H9 (cell line): ENCODE measurements at regions not wholly inside any gene's neighbourhood (a gene's known extent, or its start where the extent isn't known, plus 50 kb on each side); places are given as distances from the start of the nearest gene placed in this dataset.

Experiments used
- DNase-seq: peaks from one replicate; pipeline ENCODE4 v3.0.0-alpha.2; 2017
- H2AFZ ChIP-seq: one replicate; pipeline ENCODE4 v1.6.1; 2013; ENCODE audit warnings: mild to moderate bottlenecking, low read length, control low read depth, moderate library complexity
- H2AK5ac ChIP-seq: 2 replicates; pipeline ENCODE4 v1.6.1; 2013; ENCODE audit warnings: low read length, control low read depth, mixed read lengths; ENCODE audit not compliant: insufficient read length
- H2BK120ac ChIP-seq: one replicate; pipeline ENCODE4 v1.6.1; 2013; ENCODE audit warnings: low read depth, mild to moderate bottlenecking, low read length, control low read depth, inconsistent platforms; ENCODE audit not compliant: poor library complexity, severe bottlenecking
- H2BK12ac ChIP-seq: 2 replicates; pipeline ENCODE4 v1.6.1; 2013; ENCODE audit warnings: low read length, control low read depth, mixed read lengths, low read depth; ENCODE audit not compliant: insufficient read length
- H2BK15ac ChIP-seq: 2 replicates; pipeline ENCODE4 v1.6.1; 2013; ENCODE audit warnings: low read depth, low read length, control low read depth
- H2BK20ac ChIP-seq: one replicate; pipeline ENCODE4 v1.6.1; 2013; ENCODE audit warnings: low read depth, mild to moderate bottlenecking, low read length, control low read depth, inconsistent platforms; ENCODE audit not compliant: poor library complexity, severe bottlenecking
- H2BK5ac ChIP-seq: 2 replicates; pipeline ENCODE4 v1.6.1; 2013; ENCODE audit warnings: low read length, control low read depth, mixed read lengths; ENCODE audit not compliant: insufficient read length
- H3K14ac ChIP-seq: 2 replicates; pipeline ENCODE4 v1.6.1; 2013; ENCODE audit warnings: low read length, control low read depth; ENCODE audit not compliant: insufficient read depth
- H3K18ac ChIP-seq: 2 replicates; pipeline ENCODE4 v1.6.1; 2013; ENCODE audit warnings: low read depth, mild to moderate bottlenecking, mixed read lengths, low read length, control low read depth; ENCODE audit not compliant: insufficient read length
- H3K23ac ChIP-seq: 2 replicates; pipeline ENCODE4 v1.6.1; 2013; ENCODE audit warnings: low read length, control low read depth, mixed read lengths, low read depth; ENCODE audit not compliant: insufficient read length
- H3K23me2 ChIP-seq: 2 replicates; pipeline ENCODE4 v1.6.1; 2013; ENCODE audit warnings: low read depth, mild to moderate bottlenecking, mixed read lengths, low read length, control low read depth; ENCODE audit not compliant: insufficient read length, poor library complexity, severe bottlenecking
- H3K27ac ChIP-seq: 2 replicates; pipeline ENCODE4 v1.5.1; 2013; ENCODE audit warnings: low read length, control low read depth, mixed read lengths, low read depth; ENCODE audit not compliant: insufficient read length
- H3K27me3 ChIP-seq: 2 replicates; pipeline ENCODE4 v1.6.1; 2013; ENCODE audit warnings: low read length, control low read depth, inconsistent platforms; ENCODE audit not compliant: insufficient read depth
- H3K4ac ChIP-seq: 2 replicates; pipeline ENCODE4 v1.6.1; 2013; ENCODE audit warnings: low read depth, mild to moderate bottlenecking, control low read depth, inconsistent platforms, low read length, moderate library complexity
- H3K4me1 ChIP-seq: 2 replicates; pipeline ENCODE4 v1.6.1; 2013; ENCODE audit warnings: low read length, control low read depth, inconsistent platforms; ENCODE audit not compliant: insufficient read depth
- H3K4me2 ChIP-seq: 2 replicates; pipeline ENCODE4 v1.6.1; 2013; ENCODE audit warnings: low read length, control low read depth, mixed read lengths; ENCODE audit not compliant: insufficient read length, insufficient read depth
- H3K56ac ChIP-seq: 2 replicates; pipeline ENCODE4 v1.6.1; 2013; ENCODE audit warnings: low read depth, mild to moderate bottlenecking, mixed read lengths, low read length, control low read depth; ENCODE audit not compliant: insufficient read length
- H3K79me1 ChIP-seq: 2 replicates; pipeline ENCODE4 v1.6.1; 2013; ENCODE audit warnings: low read depth, mild to moderate bottlenecking, moderate library complexity, low read length, control low read depth, inconsistent platforms; ENCODE audit not compliant: insufficient read depth, poor library complexity, severe bottlenecking
- H3K79me2 ChIP-seq: 2 replicates; pipeline ENCODE4 v1.6.1; 2013; ENCODE audit warnings: low read length, control low read depth, inconsistent platforms; ENCODE audit not compliant: insufficient read depth
- H3K9ac ChIP-seq: 2 replicates; pipeline ENCODE4 v1.6.1; 2013; ENCODE audit warnings: low read length, control low read depth, mixed read lengths; ENCODE audit not compliant: insufficient read length; ENCODE audit errors: extremely low read depth
- H3K9me3 ChIP-seq: one replicate; pipeline ENCODE4 v1.6.1; 2013; ENCODE audit warnings: low read depth, low read length, inconsistent platforms; ENCODE audit not compliant: control insufficient read depth
- H3T11ph ChIP-seq: one replicate; pipeline ENCODE4 v1.6.1; 2013; ENCODE audit warnings: mild to moderate bottlenecking, low read length, control low read depth, inconsistent platforms
- H4K20me1 ChIP-seq: one replicate; pipeline ENCODE4 v1.6.1; 2013; ENCODE audit not compliant: control insufficient read depth, insufficient read length, insufficient read depth
- H4K5ac ChIP-seq: 2 replicates; pipeline ENCODE4 v1.6.1; 2013; ENCODE audit warnings: low read depth, mild to moderate bottlenecking, mixed read lengths, low read length, control low read depth; ENCODE audit not compliant: insufficient read length
- H4K8ac ChIP-seq: replicated peaks from 2 replicates; pipeline ENCODE4 v1.6.1; 2013; ENCODE audit warnings: low read length, control low read depth, mixed read lengths, low read depth; ENCODE audit not compliant: insufficient read length
- H4K91ac ChIP-seq: 2 replicates; pipeline ENCODE4 v1.6.1; 2013; ENCODE audit warnings: low read depth, mild to moderate bottlenecking, moderate library complexity, mixed read lengths, low read length, control low read depth; ENCODE audit not compliant: insufficient read length
- H3K27ac Mint-ChIP-seq, 3 experiments: 2 replicates in 2 of 3; 3 replicates in 1 of 3; pipeline ENCODE4 v1.8.0; 2020 to 2021; ENCODE audit warnings: mixed read lengths in 3 of 3, mild to moderate bottlenecking in 1 of 3, moderate library complexity in 1 of 3
- H3K27me3 Mint-ChIP-seq: 2 replicates; pipeline ENCODE4 v1.8.0; 2021; ENCODE audit warnings: low read depth, mild to moderate bottlenecking, moderate library complexity, mixed read lengths
- H3K36me3 Mint-ChIP-seq, 3 experiments: 2 replicates in 2 of 3; 3 replicates in 1 of 3; pipeline ENCODE4 v1.8.0; 2020 to 2021; ENCODE audit warnings: low read depth in 3 of 3, mixed read lengths in 3 of 3; ENCODE audit not compliant: insufficient read depth in 1 of 3
- H3K4me1 Mint-ChIP-seq, 2 experiments: 2 replicates each; pipeline ENCODE4 v1.8.0; 2020; ENCODE audit warnings: mixed read lengths in 2 of 2
- H3K4me3 Mint-ChIP-seq, 2 experiments: 2 replicates in 1 of 2; 3 replicates in 1 of 2; pipeline ENCODE4 v1.8.0; 2020 to 2021; ENCODE audit warnings: mild to moderate bottlenecking in 2 of 2, mixed read lengths in 2 of 2, moderate library complexity in 1 of 2
- H3K9me3 Mint-ChIP-seq, 2 experiments: 2 replicates in 1 of 2; 3 replicates in 1 of 2; pipeline ENCODE4 v1.8.0; 2020; ENCODE audit warnings: mild to moderate bottlenecking in 2 of 2, mixed read lengths in 2 of 2, moderate library complexity in 1 of 2
- WGBS: extraction: QIAGEN DNeasy Blood & Tissue Kit; methylation state at CpG from one replicate; pipeline ENCODE4 v1.1.7; 2013; ENCODE audit warnings: missing lambda C conversion rate, low lambda C conversion rate, mixed read lengths; ENCODE audit not compliant: insufficient read length; ENCODE audit errors: extremely low coverage; 5-methylcytosine and 5-hydroxymethylcytosine counted together
- TF ChIP-seq, protein P1 (sequence below): fragments of 200-600 bp; sonication (generic); conservative IDR thresholded peaks from 3 replicates; pipeline ENCODE4 v1.8.0; 2021; ENCODE audit warnings: antibody characterized with exemption, mild to moderate bottlenecking

DNA sequence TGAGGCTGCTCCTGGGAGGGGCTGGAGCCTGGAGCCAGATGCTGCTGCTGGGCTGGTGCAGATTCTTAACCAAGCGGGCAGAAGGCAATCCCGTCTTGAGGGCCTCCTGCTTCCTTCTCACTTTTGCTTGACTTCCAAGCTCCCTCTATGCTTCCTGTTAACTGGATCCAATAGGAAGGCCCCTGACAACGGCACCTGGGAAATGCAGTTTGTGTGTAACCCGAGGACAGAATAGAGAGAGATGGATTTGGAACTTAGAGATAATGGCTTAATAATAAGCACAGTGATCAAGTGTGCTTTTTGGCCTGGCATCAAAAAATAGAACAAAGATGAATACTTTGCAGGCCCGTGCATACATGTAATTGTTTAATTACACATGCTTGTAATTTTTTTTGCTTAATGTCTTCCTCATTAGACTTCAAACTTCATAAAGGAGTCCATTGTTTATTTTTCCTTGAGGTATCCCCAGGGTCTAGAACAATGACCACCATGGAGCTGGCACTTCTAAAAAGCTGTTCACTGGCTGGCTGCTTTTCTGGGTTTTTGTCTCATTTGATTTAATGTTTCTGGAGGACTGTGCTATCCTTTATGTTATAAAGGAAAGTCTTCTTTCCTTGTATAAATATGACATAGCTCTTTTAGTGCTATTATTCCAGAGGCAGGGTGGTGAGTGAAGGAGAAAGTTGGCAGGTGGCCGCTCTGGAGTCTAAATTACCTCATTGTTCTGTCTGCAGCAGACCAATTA lies 63.3 kb upstream of the MITF start:
- no CpG with 5 or more reads among the region's 6 CpGs for WGBS
- no peak overlapping the region for H3K27ac ChIP-seq
- TF ChIP-seq, protein P1, sequence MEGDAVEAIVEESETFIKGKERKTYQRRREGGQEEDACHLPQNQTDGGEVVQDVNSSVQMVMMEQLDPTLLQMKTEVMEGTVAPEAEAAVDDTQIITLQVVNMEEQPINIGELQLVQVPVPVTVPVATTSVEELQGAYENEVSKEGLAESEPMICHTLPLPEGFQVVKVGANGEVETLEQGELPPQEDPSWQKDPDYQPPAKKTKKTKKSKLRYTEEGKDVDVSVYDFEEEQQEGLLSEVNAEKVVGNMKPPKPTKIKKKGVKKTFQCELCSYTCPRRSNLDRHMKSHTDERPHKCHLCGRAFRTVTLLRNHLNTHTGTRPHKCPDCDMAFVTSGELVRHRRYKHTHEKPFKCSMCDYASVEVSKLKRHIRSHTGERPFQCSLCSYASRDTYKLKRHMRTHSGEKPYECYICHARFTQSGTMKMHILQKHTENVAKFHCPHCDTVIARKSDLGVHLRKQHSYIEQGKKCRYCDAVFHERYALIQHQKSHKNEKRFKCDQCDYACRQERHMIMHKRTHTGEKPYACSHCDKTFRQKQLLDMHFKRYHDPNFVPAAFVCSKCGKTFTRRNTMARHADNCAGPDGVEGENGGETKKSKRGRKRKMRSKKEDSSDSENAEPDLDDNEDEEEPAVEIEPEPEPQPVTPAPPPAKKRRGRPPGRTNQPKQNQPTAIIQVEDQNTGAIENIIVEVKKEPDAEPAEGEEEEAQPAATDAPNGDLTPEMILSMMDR: no peak

More for the DNA sequence above, 63.3 kb upstream of the MITF start:
- no peak for DNase-seq
- no peaks in the 10 kb centered on the region for H3K4me1 ChIP-seq
- no peak overlapping the region for H3K18ac ChIP-seq
- Mint-ChIP-seq H3K4me1 (peaks cover 0 to 2% of the 10 kb centered on the region in 2 experiments; a peak in 1 of 4 replicates), H3K36me3 (no peaks in the 10 kb centered on the region), H3K27me3 (peaks cover 39% of the 10 kb centered on the region), H3K27ac (no peak overlapping the region), H3K9me3 (no peaks in the 10 kb centered on the region), H3K4me3 (no peak overlapping the region)
- no peaks in the 10 kb centered on the region for H3K79me2 ChIP-seq
- no peak overlapping the region for H3K9ac ChIP-seq
- no peak overlapping the region for H3K4ac ChIP-seq
- H4K5ac ChIP-seq: no peak overlapping the region
- H3K27me3 ChIP-seq: peaks cover 4% of the 10 kb centered on the region; the same call in 1 of the 2 replicates
- no peak overlapping the region for H3T11ph ChIP-seq
- H3K23me2 ChIP-seq: no peaks in the 10 kb centered on the region
- H3K14ac ChIP-seq: no peak overlapping the region
- H4K8ac ChIP-seq: no peak overlapping the region
- H2BK12ac ChIP-seq: no peak overlapping the region
- H3K56ac ChIP-seq: no peak overlapping the region
- H3K79me1 ChIP-seq: no peaks in the 10 kb centered on the region
- no peak overlapping the region for H2BK120ac ChIP-seq
- no peak overlapping the region for H3K23ac ChIP-seq
- no peak overlapping the region for H2BK5ac ChIP-seq
- no peaks in the 10 kb centered on the region for H3K9me3 ChIP-seq
- no peaks in the 10 kb centered on the region for H4K20me1 ChIP-seq
- H4K91ac ChIP-seq: no peak overlapping the region
- no peak overlapping the region for H3K4me2 ChIP-seq
- H2AFZ ChIP-seq: no peak overlapping the region
- no peak overlapping the region for H2BK15ac ChIP-seq
- no peak overlapping the region for H2AK5ac ChIP-seq
- no peak overlapping the region for H2BK20ac ChIP-seq
